GM21367 (cell line): ENCODE measurements at regions not wholly inside any gene's neighbourhood (a gene's known extent, or its start where the extent isn't known, plus 50 kb on each side); places are given as distances from the start of the nearest gene placed in this dataset.

Experiments used
- ATAC-seq: cut with Tn5 transposase; IDR thresholded peaks from one replicate; pipeline ENCODE4 v1.9.1; 2021; ENCODE audit not compliant: unreplicated experiment

- no peak for ATAC-seq
Measured at GRCh38 chr5:111914966-111915636, 158.1 kb upstream of the NREP start.

GRCh38 chr5:111902436-111902835 lies 145.4 kb upstream of the NREP start:
- no peak for ATAC-seq

GRCh38 chr5:111901296-111901695 lies 144.3 kb upstream of the NREP start:
- no peak for ATAC-seq

GRCh38 chr5:111892949-111893348 lies 136.0 kb upstream of the NREP start:
- no peak for ATAC-seq

- no peak for ATAC-seq
Measured at GRCh38 chr5:111887706-111888105, 130.7 kb upstream of the NREP start.

GRCh38 chr5:111869681-111870080 lies 112.7 kb upstream of the NREP start:
- no peak for ATAC-seq

GRCh38 chr5:111865356-111865755 lies 108.4 kb upstream of the NREP start:
- ATAC-seq: no peak

GRCh38 chr5:111863801-111864200 lies 106.8 kb upstream of the NREP start:
- ATAC-seq: no peak

- no peak for ATAC-seq
Measured at GRCh38 chr5:111859533-111860270, 102.7 kb upstream of the NREP start.

GRCh38 chr5:111859031-111859430 lies 102.0 kb upstream of the NREP start:
- no peak for ATAC-seq

GRCh38 chr5:111857623-111858022 lies 100.6 kb upstream of the NREP start:
- no peak for ATAC-seq

- no peak for ATAC-seq
Measured at GRCh38 chr5:111856876-111857466, 100.0 kb upstream of the NREP start.

GRCh38 chr5:111855356-111855755 lies 98.4 kb upstream of the NREP start:
- no peak for ATAC-seq

GRCh38 chr5:111854186-111854585 lies 97.2 kb upstream of the NREP start:
- no peak for ATAC-seq

GRCh38 chr5:111853748-111854147 lies 96.8 kb upstream of the NREP start:
- peak; percentile 76 for ATAC-seq

GRCh38 chr5:111851631-111852548 lies 94.9 kb upstream of the NREP start:
- no peak for ATAC-seq

GRCh38 chr5:111848476-111848875 lies 91.5 kb upstream of the NREP start:
- ATAC-seq: no peak

- no peak for ATAC-seq
Measured at GRCh38 chr5:111847052-111847925, 90.3 kb upstream of the NREP start.

GRCh38 chr5:111840036-111840674 lies 83.2 kb upstream of the NREP start:
- ATAC-seq: no peak

GRCh38 chr5:111839438-111839837 lies 82.4 kb upstream of the NREP start:
- ATAC-seq: no peak
